ENCODE measurements at regions not wholly inside any gene's neighbourhood (a gene's known extent, or its start where the extent isn't known, plus 50 kb on each side); places are given as distances from the start of the nearest gene placed in this dataset.

GRCh38 chr12:115879354-115879753 is 398.1 kb downstream of the MED13L start:
- TF ChIP-seq CTCF (IDR thresholded peaks at IDR 0.05): no peak
- TF ChIP-seq POLR2A (IDR thresholded peaks at IDR 0.05): no peak
